ENCODE measurements at regions not wholly inside any gene's neighbourhood (a gene's known extent, or its start where the extent isn't known, plus 50 kb on each side); places are given as distances from the start of the nearest gene placed in this dataset.
A peak's percentile ranks its signal among the peaks of the same experiment; 100 is the strongest.
"Not testable (repeated sequence)": the region's sequence is repeated elsewhere in the genome, so short reads cannot be mapped to it uniquely, and the experiment has no call there.

DNA sequence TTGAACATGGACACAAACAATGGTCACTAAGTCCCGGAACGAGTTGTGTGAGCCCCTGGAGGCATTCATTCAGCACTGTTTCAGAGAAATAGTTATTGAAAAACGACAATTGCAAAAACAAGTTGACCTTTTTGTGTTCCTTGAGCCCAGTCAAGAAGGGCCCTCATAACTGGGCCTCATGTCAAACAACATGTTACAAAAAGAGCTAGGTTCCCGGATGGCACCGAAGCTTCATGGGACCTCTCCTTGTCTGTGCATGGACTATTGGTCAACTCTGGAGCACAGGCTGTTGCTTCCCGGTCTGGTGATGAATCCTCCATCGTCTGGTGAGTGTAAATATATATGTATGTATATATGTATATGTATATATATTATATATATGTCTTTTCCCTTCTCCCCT lies 176.6 kb downstream of the ALG10 start:
- no peak for DNase-seq

DNA sequence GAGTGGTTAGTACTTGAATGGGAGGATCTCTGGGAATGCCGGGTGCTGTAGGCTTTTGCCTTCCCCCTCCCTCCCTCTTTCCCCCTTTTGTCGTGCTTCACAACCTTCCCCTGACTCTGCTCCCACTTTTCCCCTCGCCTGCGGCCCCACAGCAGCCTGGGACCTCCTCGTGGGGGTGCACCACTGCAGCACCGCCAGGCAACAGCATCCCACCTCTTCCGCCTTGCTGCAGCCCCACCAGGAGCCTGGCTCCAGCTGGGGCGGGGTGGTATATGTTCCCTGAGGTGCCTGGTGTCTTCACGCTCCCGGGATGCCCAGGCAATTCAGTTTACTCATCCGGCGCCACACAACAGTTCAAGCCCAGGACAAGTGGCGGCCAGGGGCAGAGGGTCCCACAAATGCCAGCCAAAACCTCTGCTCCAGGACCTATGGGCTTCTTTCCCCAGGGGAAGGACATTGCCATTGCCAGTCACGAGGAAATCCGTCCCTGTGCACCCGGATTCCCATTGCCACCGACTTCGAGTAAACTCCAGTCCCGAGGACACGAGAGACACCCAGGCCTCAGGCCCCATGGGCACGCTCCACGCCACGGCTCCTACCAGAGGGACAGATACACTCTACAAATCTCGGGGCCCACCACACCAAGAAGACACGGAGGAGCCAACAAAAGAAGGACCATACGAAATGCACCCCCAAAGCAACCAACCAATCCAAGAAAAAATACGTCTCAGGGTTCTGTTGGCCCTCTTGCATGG lies 181.7 kb downstream of the ALG10 start:
- no peak for DNase-seq

- no peak for DNase-seq
Measured at GRCh38 chr12:34204830-34205285, 182.6 kb downstream of the ALG10 start.

GRCh38 chr12:34205401-34205800 lies 183.1 kb downstream of the ALG10 start:
- no peak for DNase-seq

GRCh38 chr12:34206061-34206785 lies 183.9 kb downstream of the ALG10 start:
- no peak for DNase-seq

DNA sequence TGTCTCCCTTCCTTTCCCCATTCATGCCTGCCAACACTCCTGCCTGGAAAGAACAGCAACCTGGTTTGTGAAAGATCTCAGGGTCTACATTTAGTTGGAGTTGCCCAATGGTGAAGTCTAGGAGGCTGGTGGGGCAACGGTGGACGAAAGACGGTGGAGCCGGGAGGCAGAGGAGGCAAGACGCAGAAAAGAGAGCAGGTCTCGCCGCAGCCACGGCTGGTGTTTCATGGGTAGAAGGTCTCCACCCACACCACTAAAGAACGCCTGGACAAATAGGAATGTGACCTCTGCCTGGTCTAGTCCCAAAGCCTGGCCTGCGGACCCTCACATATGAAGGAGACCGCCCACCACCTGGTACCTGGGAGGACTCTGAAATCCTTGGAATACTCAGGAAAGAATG lies 185.6 kb downstream of the ALG10 start:
- no peak for DNase-seq

DNA sequence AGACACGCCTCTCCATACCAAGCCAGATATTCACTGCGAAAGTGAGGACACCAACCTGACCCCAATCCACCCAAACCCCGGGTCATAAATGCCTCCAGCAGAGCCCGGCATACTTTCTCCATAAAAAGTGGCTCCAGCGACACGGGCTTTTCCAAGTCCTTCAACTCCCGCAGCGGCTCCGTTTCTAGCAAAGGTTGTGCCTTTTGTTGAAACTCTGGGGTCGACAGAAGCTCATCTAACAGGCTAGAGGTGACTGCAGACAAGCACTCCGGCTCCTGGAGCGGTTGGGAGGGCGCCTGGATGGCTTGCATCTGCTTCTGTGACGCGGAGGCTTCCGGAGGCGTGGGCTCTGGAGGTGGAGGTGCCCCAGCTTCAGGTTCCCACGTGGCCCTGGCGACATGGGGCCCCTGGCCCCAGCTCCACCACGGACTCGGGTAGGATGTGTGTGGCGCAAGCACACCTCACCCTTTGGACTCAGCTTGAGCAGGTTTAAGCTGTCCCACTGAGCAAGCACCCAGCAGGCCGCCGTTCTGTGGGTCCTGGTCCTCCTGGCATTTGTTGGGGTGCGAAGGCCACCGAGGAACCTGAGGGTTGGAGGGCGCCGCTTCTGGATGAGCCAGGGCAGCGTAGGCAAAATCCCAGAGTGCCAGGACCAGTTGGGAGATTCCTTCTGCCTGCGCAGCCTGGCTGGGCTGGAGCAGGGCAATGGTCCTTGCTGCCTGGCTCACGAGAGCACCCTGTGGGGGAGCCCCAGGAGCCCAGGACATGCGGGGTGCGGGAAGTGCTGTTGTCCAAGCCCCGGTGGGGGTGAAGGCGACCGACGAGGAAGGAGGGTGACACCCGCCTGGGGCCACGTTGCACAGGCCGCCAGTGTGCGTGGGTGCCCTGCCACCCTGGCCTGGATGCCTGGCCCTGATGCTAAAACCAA lies 186.3 kb downstream of the ALG10 start:
- DNase-seq, result no peak

DNA sequence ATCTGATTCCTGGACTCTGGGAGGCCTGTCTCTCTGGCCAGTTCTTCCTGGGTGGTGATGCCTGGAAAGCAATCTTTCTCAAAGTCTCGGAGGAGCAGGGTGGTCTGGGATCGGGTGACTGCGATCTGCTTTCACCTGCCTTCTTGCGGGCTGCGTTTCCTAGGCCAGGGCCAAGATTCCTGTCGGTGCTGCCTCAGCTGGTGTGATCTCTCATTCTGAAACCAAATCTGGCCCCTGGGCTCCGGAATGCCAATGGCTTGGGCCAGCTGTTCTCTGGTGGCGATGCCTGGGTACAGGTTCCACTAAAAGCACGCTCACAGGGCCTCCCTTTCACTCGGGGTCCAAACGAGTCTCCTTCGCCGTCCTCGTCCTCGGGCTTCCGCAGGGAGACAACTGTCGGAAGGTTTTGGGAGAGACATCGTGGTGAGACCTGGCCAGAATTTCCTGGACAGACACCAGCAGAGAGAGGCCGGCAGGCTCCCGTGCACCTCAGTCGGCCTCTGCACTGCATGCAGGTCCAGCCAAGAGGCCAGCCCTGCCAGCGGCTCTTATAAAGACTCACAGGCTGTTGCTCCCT lies 187.1 kb downstream of the ALG10 start:
- DNase-seq, result no peak

DNA sequence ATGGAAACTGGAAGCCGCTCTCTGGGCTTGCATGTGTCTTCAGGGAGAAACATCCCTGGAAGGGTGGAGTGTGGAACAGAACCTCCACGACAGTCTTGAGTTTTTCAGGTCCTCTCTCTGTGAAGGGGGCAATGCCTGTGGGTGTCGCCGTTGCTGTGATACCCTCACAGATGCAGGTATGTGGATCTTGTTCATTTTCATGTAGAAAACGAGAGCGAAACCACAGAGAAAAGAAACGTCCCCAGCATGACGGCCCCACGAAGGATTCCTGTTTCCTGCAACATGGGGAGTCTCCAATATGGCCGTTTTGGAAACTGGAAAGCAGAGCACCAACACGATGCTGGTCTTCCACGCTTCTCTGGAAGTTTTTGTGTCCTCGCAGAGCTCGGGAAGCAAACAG lies 187.9 kb downstream of the ALG10 start:
- no peak for DNase-seq

DNA sequence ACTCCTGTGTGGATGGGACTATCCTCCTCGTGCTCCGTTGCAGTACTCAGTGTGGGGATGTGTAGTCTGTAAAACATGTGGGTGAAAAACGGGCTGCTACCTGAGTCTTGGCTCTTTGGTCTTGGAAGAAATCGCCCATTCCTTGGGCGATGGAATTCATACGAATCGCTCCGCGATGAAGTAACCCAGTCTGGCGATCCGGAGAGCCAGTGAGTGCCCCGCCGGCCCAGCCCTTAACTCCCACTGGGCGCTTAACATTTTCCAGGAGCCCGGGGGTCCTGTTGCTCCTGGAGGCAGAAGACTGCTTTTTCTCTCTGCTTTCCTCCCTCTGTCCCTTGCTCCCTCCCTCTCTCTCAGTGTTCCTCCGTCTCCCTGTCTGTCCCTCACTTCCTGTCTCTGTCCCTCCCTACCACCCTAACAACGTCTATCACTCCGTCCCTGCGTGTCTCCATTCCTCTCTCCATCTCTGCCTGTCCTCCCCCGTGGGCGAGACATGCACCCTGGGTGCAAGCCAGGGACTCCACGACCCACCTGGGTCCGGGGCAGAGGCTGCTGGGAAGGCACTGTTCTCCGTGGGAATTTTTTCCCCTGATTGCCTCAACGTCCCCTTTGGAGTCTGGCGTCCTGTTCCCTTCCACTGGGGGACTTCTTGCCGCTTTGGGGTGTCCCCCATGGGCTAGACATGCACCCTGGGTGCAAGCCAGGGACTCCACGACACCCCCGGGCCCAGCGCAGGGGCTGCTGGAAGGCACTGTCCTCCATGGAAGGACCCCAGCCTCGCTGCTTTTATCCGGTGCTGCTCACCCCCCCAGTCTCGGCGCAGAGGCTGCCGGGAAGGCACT lies 188.6 kb downstream of the ALG10 start:
- no peak for DNase-seq

- DNase-seq, result no peak
Measured at GRCh38 chr12:34212651-34213050, 190.4 kb downstream of the ALG10 start.

- no peak for DNase-seq
Measured at GRCh38 chr12:34214011-34214410, 191.7 kb downstream of the ALG10 start.

- no peak for DNase-seq
Measured at GRCh38 chr12:34215213-34215892, 193.1 kb downstream of the ALG10 start.

- DNase-seq, result no peak
Measured at GRCh38 chr12:34215893-34216285, 193.6 kb downstream of the ALG10 start.

DNA sequence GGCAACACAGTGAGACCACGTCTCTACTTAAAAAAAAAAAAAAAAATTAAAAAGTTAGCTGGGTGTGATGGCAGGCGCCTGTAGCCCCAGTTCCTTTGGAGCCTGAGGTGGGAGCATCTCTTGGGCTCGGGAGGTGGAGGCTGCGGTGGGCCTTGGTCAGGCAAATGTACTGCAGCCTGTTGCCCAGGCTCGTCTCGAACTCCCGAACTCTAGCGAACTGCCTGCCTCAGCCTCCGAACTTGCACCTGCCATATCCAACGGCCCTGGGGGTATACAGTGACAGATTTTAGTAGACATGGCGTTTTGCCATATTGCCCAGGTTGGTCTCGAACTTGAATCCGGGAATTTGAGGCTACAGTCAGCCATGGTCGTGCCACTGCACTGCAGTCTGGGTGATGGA lies 195.4 kb downstream of the ALG10 start:
- DNase-seq, result no peak

- peak; percentile 79 for DNase-seq
Measured at GRCh38 chr12:34218193-34219045, 196.1 kb downstream of the ALG10 start.

GRCh38 chr12:34219046-34219770 lies 196.9 kb downstream of the ALG10 start:
- DNase-seq, result no peak

DNA sequence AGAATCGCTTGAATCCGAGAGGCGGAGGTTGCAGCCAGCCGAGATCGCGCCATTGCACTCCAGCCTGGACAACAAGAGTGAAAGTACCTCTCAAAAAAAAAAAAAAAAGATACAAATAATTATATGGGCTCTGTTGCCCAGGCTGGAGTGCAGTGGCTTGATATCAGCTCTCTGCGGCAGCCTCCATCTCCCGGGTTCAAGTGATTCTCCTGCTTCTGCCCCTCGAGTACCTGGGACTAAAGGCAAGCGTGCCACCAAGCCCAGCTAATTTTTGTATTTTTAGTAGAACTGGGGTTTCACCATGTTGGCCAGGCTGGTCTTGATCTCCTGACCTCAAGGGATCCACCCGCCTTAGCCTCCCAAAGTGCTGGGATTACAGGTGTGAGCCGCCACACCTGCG lies 197.8 kb downstream of the ALG10 start:
- DNase-seq, result not testable (repeated sequence)

DNA sequence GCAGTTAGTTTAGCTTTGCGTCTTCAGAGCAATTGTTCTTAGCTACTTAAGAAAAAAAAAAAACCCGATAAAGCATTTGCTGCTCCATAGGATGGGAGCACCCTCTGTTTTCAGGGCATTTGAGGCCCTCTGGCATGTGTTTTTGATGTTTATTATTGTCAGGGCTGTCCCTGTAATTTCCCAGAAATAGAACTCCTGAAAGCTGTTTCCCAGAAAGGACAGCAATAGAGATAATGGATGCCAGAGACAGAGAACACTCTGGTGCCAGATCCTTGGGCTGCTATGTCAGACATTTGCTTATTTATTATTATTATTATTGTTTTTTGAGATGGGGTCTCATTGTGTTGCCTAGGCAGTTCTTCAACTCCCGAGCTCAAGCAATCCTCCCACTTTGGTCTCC lies 201.3 kb downstream of the ALG10 start:
- DNase-seq, result no peak

DNA sequence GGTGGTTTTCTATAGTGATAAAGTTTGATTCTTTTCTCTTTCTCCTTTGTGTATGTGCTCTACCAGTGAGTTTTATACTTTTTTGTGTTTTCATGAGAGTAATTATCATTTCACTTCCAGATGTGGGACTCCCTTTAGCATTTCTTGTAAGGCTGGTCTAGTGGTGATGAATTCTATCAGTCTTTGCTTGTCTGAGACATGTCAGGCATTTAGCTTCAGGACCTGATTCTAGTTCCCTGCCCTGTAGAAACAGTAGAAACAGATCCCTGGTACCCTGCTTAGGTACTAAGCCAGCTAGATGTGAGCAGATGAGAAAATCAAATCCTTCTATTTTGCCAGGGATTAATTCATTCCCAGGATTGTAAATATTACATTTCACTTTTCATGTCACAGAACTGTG lies 203.7 kb downstream of the ALG10 start:
- not testable (repeated sequence) for DNase-seq
